Fibroblast of the conjunctiva (primary cell): ENCODE measurements at regions not wholly inside any gene's neighbourhood (a gene's known extent, or its start where the extent isn't known, plus 50 kb on each side); places are given as distances from the start of the nearest gene placed in this dataset.

Source experiments
- DNase-seq: peaks from one replicate; pipeline ENCODE4 v3.0.0-alpha.2; 2010; ENCODE audit warnings: low read depth

- DNase-seq, result no peak
Measured at GRCh38 chr14:94885481-94886155, 115.7 kb upstream of the GSC start.

- DNase-seq, result no peak
Measured at GRCh38 chr14:94884616-94885230, 114.8 kb upstream of the GSC start.

DNA sequence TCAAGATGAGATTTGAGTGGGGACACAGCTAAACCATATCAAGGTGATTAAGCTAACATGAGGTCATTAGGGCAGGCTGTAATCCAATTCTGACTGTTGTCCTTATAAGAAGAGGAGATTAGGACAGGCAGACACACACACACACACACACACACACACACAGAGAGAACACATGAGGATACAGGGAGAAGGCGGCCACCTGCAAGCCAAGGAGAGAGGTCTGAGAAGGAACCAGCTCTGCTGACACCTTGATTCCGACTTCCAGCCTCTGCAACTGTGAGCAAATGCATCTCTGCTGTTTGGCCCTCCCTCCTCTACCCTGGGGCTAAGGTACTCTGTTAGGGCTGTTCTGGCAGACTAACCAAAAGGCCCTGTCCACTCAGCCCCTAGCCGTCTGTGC, 112.5 kb upstream of the GSC start:
- no peak for DNase-seq

DNA sequence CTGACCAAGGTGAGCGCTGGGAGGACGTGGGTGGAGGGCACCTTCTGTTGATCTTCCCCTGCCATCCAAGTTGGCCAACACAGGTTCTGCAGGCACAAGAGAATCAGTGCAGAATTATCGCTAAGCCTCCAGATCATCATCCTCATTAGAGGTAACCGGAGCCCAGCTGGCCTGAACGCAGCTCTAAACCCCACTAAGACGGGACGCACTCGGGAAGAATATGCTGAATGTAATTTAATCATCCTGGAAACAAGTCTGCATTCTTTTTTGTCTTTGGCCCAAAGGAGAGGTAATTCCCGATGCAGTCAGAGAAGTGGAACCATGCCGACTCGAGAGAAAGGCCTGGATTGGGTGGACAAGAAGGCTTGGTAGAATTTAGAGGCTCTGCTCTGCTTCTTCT, 111.0 kb upstream of the GSC start:
- DNase-seq, result no peak

GRCh38 chr14:94880106-94880505, 110.2 kb upstream of the GSC start:
- DNase-seq, result no peak

DNA sequence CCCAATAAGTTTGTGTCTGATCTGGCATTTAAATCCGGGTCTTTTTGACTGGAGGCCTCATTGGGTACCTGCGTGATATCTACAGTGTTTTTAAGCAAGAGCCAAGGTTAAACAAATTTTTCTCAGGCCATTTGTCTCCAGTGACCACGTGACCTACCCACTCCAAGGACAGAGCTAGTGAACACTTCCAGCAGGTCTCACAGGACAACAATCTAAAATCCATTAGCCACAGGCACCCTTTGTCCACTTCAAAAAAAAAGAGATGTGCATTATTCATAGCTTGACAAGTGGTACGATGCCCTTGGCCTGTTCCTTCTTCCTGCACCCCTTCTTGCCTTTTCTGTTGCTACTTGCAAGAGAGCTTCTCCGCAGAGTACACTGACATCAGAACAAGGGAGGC, 109.6 kb upstream of the GSC start:
- DNase-seq, result no peak

- no peak for DNase-seq
Measured at GRCh38 chr14:94876306-94876705, 106.4 kb upstream of the GSC start.

- DNase-seq, result no peak
Measured at GRCh38 chr14:94875256-94875655, 105.3 kb upstream of the GSC start.

- DNase-seq, result no peak
Measured at GRCh38 chr14:94868772-94869072, 98.8 kb upstream of the GSC start.

DNA sequence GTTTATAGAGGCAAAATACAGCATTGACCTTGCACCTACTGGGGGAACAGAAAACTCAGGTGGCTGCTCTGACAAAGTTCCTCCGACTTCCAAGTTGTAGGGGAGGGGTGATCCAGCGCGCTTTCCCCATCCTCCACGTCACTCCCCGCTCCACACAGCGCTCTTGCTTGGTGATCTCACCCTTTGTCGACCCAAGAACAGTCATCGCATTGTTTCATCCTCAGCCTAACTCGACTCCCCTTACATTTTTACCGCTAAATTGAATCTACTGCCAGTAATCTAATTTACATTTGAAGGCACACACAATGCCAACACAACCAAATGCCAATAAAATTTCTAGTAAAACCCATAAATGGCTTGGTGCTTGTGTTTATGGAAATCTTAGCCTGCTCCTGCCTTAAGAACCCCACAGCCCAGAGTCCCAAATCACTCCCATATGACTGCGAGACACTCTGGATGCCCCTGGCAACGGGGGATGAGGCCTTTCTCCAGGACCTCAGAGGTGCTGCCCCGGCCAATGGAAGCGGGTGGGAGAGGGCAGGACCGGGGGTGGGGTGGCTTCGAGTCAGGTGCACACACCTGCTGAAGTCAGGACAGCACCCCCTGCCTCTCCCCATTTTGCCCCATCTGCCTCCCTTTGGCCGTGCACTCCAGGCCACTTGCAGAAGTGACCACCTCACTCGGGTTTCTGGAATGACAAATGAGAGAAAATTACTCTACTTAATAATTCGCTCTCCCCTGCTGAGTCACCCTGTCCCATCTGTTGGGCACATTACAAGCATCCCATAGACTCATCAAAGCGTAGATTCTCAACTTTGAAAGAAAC, 98.2 kb upstream of the GSC start:
- no peak for DNase-seq

GRCh38 chr14:94867209-94867608, 97.3 kb upstream of the GSC start:
- DNase-seq, result no peak

GRCh38 chr14:94864387-94865195, 94.7 kb upstream of the GSC start:
- no peak for DNase-seq

DNA sequence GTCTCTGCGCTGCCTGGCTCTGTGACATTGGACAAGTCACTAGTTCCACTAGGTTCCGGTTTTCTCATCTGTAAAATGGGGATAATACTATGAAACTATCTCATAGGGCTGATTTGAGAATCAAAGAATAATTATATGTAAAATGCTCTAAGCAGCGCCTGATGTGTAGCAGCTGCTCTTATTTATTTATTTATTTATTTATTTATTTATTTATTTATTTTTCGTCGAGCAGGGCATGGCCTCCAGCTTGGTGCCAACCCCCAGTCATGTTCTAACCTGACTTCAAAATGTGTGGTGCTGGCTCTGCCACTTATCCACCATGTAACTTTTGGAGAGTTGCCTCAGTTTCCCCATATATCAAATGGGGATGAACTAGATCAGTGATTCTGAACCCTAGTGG, 93.5 kb upstream of the GSC start:
- no peak for DNase-seq

- no peak for DNase-seq
Measured at GRCh38 chr14:94857950-94858349, 88.0 kb upstream of the GSC start.

GRCh38 chr14:94853920-94854319, 84.0 kb upstream of the GSC start:
- DNase-seq, result no peak

DNA sequence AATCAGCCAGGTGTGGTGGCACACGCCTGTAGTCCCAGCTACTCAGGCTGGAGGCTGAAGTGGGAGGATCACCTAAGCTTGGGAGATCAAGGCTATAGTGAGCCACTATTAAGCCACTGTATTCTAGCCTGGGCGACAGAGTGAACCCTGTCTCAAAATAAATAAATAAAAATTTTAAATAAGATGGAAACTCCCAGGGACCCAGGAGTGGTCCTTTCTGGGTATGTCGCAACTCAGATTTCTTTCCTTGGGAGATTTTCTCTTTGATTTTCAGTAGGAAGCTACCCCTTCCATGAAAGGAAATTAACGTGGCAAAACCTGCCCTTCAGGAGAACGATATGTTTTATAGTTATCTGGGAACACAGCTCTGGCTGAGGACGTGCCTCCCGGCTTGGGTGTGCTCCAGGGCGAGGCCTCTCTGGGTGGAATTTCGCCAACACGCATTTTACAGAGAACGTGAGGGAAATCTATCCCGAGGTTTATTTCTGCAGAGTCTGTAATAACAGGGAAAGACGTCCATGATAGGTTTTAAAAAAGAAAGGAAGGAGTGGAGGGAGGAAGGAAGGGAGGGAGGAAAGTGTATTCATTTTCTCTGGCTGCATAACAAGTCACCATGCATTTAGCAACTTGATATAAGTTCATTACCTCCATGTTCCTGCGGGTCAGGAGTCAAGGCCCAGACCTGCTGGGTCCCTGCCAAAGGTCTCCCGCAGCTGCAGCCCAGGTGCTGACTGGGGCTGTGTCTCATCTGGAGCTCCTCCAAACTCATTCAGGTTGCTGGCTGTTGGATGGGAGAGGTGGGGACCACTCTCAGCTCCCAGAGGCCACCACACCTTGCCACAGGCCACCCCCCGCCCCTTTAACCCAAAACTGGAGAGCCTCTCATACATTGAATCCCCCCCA, 80.6 kb upstream of the GSC start:
- DNase-seq, result no peak

DNA sequence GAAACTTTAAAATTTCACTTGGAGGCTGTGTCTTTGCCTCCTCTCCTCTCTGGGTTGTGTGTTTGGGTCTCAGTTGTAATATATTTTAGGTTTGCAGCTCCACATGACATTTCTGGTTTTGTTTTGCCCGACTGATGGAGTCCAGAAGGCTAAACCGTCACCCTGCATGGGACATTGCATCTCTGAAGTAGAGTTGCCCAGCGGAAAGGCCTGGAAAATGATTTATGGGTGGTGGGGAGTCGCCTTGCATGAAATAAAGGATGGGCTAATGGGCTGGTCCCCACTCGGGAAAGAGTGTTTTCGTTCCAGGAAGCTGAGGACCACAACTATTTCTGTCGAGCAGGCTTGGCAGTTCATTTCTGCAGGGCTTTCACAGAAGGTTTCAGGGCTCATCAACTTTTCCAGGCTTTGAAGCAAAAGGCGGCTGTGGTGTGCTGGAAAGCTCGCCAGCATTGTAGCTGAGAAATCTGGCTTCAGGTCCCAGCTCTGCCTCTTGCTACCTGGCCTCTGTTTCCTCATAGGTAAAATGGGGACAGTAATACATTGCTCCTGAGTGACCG, 74.8 kb upstream of the GSC start:
- DNase-seq, result no peak

DNA sequence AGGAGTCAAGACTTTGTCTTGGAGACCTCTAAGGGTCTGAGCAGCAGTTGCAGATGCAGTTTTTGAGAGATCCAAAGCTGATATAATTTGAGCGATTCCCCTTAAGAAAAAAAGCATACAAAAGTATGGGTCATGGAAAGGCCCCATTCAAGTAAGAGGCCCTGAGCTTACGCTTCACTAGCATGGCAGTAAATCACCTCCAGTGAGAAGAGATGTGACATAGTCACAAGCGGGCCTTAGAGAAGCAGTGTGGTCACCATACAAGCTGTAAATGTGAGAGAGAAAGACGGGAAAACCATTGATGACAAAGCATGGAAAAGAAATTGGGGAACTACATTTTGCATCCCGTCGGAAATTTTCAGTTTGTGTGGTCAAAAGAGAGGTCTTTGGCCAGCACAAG, 70.6 kb upstream of the GSC start:
- DNase-seq, result no peak

DNA sequence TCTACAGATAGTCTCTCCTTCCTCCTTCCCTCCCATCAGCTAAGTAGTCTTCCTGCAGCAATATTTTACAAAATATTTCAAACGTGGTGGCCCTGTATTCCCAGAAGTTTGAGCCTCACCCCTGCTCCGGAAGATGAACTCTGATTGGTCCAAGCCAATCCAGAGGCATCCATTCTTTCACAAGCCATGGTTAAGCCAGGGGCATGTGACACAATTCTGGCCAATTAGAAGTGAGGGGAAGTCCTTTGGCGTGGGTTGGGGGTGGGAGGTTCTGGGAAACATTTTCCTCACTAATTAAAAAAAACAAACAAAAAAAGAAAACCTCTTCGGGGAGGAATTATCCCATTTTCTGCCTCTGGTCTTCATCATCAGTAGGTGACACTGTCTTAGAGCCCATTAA, 69.4 kb upstream of the GSC start:
- no peak for DNase-seq

DNA sequence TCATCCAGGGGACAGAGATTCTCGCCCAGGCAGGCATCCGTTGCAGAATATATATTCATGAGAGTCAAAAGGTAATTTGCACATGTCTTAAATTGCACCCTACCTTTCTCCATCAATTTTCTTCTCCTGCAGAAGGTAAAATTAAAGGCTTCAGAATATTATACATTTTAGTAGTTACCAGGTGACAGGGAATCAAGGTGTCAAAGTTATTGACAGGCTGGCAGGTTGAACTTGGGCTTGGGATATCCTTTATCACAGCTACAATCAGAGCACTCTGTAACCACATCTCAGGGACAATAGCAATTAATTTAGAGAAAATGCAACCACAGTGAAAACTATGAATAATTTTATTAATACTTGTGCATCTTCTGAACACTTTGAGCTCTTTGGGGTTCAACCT, 66.9 kb upstream of the GSC start:
- DNase-seq, result no peak

DNA sequence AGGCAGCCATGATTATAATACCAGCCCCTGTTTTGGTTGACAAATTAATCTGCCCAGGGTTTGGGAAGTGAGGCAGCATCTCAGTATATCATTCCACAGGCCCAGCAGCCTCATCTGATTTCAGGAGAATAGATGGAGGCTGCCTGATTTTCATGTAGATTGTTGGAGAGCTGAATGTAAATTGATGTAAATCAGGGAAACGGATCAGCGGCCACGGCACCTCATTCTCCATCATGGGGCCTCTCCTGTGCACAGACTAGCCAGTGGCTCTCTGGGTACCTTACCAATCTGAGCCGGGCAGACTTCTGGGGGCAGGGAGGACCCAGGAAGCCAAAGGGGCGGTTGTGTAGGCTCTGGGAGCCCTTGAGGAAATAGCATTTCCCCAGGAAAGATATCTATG, 63.7 kb upstream of the GSC start:
- no peak for DNase-seq
